ENCODE measurements at regions not wholly inside any gene's neighbourhood (a gene's known extent, or its start where the extent isn't known, plus 50 kb on each side); places are given as distances from the start of the nearest gene placed in this dataset.

GRCh38 chr18:51433296-51433695 lies 235.8 kb upstream of the MEX3C start (continued):
- TF ChIP-seq ZBTB33 (IDR thresholded peaks at IDR 0.05; ENCODE audit: extremely low read depth, insufficient replicate concordance, low read length) (no peak), CEBPB (IDR thresholded peaks at IDR 0.05; ENCODE audit: low read depth) (no peak), EZH2phosphoT487 (IDR thresholded peaks at IDR 0.05; ENCODE audit: borderline replicate concordance) (no peak), TCF7L2 (IDR thresholded peaks at IDR 0.05; ENCODE audit: borderline replicate concordance, extremely low read depth, insufficient read depth, insufficient read length) (no peak), REST (IDR thresholded peaks at IDR 0.05; ENCODE audit: low read depth) (no peak), YY1 (IDR thresholded peaks at IDR 0.05; ENCODE audit: extremely low read depth, insufficient replicate concordance, low read depth, low read length) (no peak), SIN3A (IDR thresholded peaks at IDR 0.05; ENCODE audit: low read depth) (no peak)

GRCh38 chr18:51433881-51434280 lies 236.4 kb upstream of the MEX3C start:
- BruUV-seq (replicated peaks), result no TSS peak
- ChIA-PET RAD21 (ENCODE audit: low non-redundant PET in 1 of 2, low total read pairs in 2 of 2, uncharacterized antibody in 2 of 2, unreplicated experiment in 2 of 2) (no interaction called here), POLR2A (no interaction called here)
- no peak for TF ChIP-seq CBX3 (IDR thresholded peaks at IDR 0.05; ENCODE audit: low read depth)
- no peak for TF ChIP-seq ZBTB33 (IDR thresholded peaks at IDR 0.05; ENCODE audit: extremely low read depth, insufficient replicate concordance, low read length)
- no peak for TF ChIP-seq ELF1 (IDR thresholded peaks at IDR 0.05; ENCODE audit: borderline replicate concordance, low read depth)
- no peak for TF ChIP-seq EZH2 (IDR thresholded peaks at IDR 0.05)
- no peak for TF ChIP-seq FOSL1 (IDR thresholded peaks at IDR 0.05; ENCODE audit: low read depth)
- no peak for TF ChIP-seq REST (IDR thresholded peaks at IDR 0.05; ENCODE audit: low read depth)
- no peak for TF ChIP-seq EGR1 (IDR thresholded peaks at IDR 0.05; ENCODE audit: low read depth)
- TF ChIP-seq RAD21 (IDR thresholded peaks at IDR 0.05; ENCODE audit: low read depth), result no peak
- TF ChIP-seq TCF7L2 (IDR thresholded peaks at IDR 0.05; ENCODE audit: borderline replicate concordance, extremely low read depth, insufficient read depth, insufficient read length), result no peak

More at GRCh38 chr18:51433881-51434280, 236.4 kb upstream of the MEX3C start:
- H3K79me2 ChIP-seq (ENCODE audit: insufficient read depth, low read length), result no peaks in the 10 kb centered on the region
- no peaks in the 10 kb centered on the region for H4K20me1 ChIP-seq (ENCODE audit: insufficient read depth)
- ATAC-seq, result no peak
- no peak overlapping the region for H3K27ac ChIP-seq (ENCODE audit: low read depth, low read length)
- H3K36me3 ChIP-seq (ENCODE audit: control insufficient read depth in 1 of 2, insufficient read depth in 2 of 2, low read length in 2 of 2), result no peaks in the 10 kb centered on the region
- no peak overlapping the region for H3K9ac ChIP-seq (ENCODE audit: low read length)
- DNase-seq (ENCODE audit: low read depth, low spot score), result no peak
- intact Hi-C loops (cut with micrococcal nuclease), result no loop called here
- H2AFZ ChIP-seq (ENCODE audit: low read depth, low read length, poor library complexity, severe bottlenecking), result no peak overlapping the region
- H3K9me3 ChIP-seq (ENCODE audit: control insufficient read depth in 1 of 2, insufficient read depth in 1 of 2, low read depth in 1 of 2, low read length in 2 of 2), result no peaks in the 10 kb centered on the region
- H3K4me1 ChIP-seq (ENCODE audit: control insufficient read depth in 1 of 2, insufficient read depth in 2 of 2, low read length in 2 of 2), result no peaks in the 10 kb centered on the region
- no peaks in the 10 kb centered on the region for H3K9me2 ChIP-seq (ENCODE audit: insufficient read depth)
- peaks cover 16% of the 10 kb centered on the region; the same call in 1 of the 2 replicates for H3K27me3 ChIP-seq (ENCODE audit: insufficient read depth, low read length)
- CTCF ChIA-PET, result no interaction called here
- no peak overlapping the region for H3K4me2 ChIP-seq (ENCODE audit: low read length)
- H3K4me3 ChIP-seq (replicated peaks in 1 of 2; ENCODE audit: low read depth in 1 of 2, low read length in 2 of 2), result no peak overlapping the region

Measured in HCT116 (cell line).